GM21367 (cell line): ENCODE measurements at regions not wholly inside any gene's neighbourhood (a gene's known extent, or its start where the extent isn't known, plus 50 kb on each side); places are given as distances from the start of the nearest gene placed in this dataset.

ENCODE experiments used
- ATAC-seq: cut with Tn5 transposase; IDR thresholded peaks from one replicate; pipeline ENCODE4 v1.9.1; 2021; ENCODE audit not compliant: unreplicated experiment

- no peak for ATAC-seq
These were observed 102.4 kb downstream of the EFNB2 start for GRCh38 chr13:106433066-106433465.

DNA sequence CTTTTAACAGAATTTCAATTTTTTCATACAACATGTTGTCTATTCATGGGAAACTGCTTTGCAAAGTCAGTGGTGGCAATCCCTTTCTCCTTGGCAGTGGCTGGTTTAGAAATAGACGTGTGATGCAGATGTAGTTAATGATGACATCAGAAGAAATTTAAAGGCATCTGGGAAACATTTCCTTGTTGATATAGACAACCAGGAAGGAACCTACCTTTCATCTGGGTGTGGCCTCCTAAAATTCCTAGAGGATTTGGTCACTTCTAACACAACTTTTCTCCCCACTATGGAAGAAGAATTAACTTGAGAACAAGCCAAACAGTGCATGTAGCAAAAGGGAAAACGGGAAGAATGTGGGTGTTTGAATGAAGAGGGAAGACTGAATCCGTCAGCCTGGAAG, 102.8 kb downstream of the EFNB2 start:
- no peak for ATAC-seq

- no peak for ATAC-seq
These were observed 108.6 kb downstream of the EFNB2 start for GRCh38 chr13:106426909-106427308.

DNA sequence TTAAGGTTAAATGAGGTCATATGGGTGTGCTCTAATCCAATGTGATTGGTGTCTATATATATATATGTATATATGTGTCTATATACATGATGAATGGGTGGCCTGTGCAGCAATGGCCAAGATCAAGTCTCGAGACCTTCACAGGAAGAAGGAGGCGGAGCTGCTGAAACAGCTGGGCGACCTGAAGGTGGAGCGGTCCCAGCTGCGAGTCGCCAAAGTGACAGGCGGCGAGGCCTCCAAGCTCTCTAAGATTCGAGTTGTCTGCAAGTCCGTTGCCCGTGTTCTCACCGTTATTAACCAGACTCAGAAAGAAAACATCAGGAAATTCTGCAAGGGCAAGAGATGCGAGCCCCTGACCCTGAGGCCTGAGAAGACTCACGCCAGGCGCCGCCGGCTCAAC, 109.8 kb downstream of the EFNB2 start:
- ATAC-seq, result no peak

DNA sequence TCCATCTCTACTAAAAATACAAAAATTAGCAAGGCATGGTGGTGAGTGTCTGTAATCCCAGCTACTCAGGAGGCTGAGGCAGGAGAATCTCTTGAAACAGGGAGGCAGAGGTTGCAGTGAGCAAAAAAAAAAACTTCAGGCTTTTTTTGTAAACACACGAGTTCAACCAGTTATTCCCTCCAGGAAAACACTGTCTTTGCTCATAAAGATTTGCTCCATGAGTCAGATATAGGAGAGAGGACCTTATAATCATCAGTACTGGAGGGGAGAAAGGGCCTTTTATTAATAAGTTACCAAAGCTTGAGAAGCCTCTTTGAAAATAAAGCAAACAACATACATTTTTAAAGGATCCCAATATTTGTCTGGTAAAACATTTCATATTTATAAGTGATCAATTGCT, 110.7 kb downstream of the EFNB2 start:
- no peak for ATAC-seq

- no peak for ATAC-seq
These were observed 111.9 kb downstream of the EFNB2 start for GRCh38 chr13:106423530-106423929.

DNA sequence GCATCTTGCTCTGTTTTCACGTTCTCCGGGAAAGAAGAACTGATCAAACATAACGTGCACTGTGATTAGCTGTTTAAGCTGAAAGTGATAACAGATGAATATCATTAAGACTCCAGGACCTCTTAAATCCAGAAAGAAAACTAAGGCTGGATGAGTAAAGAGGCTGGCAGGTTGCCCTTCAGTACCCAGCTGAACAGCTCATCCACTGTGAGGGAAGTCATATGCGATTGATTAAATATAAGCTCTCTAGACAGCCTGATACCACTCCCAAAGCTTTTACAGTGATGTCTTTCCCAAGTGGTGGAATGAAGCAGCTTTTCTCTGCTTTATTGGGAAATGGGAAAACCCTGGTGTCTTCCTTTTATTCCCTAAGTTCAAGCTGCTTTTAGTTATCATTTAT, 116.9 kb downstream of the EFNB2 start:
- no peak for ATAC-seq

- no peak for ATAC-seq
These were observed 117.9 kb downstream of the EFNB2 start for GRCh38 chr13:106417467-106418110.

DNA sequence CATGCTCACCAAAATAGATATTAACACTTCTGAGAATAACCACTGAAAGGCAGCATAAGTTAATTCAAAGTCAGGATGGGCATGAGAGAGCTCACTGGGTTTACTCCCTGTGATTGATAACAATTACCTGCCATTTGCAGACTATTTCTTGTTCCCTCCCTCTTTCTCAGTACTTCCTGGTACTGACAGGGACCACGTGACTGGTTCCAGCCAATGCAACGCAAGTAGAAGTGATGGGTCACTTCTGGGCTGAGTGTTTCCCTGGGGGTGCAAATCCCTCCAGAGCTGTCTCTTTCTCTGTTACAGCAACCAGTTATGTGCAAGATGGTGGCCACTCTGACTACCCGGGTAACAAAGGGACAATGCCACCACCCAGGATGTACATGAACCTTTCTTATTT, 118.8 kb downstream of the EFNB2 start:
- no peak for ATAC-seq

DNA sequence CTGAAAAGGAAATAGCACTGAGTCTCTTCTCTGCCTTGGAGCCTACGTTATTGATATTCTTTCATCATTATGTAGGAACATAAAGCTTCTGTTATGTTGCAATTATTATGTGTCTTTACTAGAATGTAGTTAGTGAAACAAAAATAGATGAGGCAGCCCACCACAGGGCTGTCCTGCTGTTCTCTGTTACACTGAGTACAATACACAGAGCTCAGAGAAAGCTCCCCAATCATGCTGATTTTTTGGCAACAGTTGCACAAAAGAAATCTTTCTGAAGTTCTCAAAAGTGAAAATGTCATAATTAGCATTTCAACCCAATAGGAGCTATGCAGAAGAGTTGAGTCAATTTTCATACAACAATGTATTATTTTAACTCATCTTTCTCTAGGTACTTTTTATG, 119.5 kb downstream of the EFNB2 start:
- ATAC-seq, result no peak

DNA sequence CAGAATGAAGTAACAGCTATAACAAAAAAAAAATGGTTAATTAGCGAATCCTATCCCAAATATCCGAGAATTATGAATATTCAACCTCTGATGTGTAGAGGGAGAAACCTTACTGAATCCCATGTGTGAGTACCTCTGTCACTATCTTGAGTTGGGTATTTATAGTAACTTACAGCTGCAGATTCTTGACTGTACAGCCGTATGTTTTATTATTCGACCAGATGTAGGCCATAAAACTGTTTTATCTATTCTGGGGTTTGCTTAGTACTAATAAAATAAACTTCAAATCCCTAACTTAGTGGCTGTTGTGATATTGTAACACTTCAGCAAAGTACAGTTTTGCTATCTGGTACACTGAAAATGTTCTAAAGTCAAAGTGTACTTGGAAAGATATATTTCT, 120.0 kb downstream of the EFNB2 start:
- ATAC-seq, result no peak

DNA sequence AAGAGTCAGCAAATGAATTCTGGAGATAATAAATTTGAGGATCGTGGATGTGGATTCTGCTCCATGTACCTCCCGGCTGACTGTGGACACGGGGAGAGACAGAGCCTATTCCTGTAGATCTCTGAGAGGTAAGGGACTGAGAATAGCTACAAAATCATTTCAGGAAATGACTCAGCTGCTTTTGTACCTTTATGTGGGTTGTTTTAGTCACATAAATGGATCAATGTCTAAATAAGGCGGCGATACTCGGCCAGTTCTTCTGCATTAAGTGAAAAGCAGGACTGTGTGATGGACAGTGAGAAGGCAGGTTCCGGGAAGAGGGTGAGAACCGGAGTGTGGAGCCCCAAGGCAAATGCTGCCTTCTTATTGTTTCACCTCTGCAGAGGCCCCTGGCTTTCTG, 128.1 kb downstream of the EFNB2 start:
- ATAC-seq, result no peak

GRCh38 chr13:106405731-106406130, 129.7 kb downstream of the EFNB2 start:
- no peak for ATAC-seq

DNA sequence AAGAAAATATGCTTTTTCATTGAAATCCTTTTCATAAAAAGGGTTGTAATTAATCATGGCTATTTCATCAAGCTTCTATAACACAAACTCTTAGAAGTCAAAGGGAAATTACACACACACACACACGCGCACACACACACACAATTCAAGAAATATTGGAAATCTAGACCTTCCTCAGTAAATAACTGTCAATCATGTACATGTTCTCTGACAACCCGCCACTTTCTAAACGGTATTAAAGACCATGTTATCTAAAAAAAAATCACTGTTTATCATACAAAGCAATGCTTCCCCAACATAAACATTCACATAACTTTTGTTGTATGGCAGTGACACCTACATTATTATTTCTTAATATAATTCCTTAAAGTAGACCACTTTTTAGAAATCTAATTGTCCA, 132.2 kb downstream of the EFNB2 start:
- no peak for ATAC-seq

DNA sequence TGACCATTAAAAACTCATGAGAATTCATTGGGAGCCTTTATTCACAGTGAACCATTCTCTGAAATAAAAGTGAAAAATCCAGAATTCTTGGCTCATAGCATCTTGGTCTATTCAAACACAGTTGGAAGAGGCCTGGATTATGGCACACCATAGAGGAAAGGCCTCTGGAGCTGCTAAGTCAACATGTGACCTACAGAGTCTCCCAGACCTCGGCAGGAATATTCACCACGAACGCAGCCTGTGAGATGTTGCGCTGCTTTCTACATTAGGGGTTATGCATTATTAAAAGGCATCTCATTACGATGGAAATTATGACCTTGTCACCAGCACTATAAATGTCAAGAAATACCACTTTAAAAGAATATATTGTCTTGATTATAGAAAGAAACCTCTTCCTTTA, 132.6 kb downstream of the EFNB2 start:
- no peak for ATAC-seq

GRCh38 chr13:106401081-106401480, 134.4 kb downstream of the EFNB2 start:
- no peak for ATAC-seq

DNA sequence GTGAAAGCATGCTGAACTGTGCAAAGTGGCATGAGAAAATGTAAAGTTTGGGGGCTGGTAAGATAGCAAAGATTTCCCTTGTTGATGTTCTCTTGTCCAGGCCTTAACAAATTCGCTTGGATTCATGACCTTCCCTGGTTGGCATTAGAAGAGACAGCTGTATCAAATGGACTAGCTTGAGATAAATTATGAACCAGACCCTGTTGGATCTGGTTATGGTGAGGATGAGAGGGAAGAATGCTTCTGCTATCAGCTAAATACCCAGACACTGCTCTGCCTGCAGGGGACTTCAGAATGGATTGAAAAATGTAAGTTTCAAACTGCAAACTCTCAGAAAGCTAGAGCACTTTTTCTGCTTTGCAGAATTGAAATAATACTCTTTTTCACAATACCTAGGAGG, 135.2 kb downstream of the EFNB2 start:
- no peak for ATAC-seq

- no peak for ATAC-seq
These were observed 137.2 kb downstream of the EFNB2 start for GRCh38 chr13:106398289-106398688.

DNA sequence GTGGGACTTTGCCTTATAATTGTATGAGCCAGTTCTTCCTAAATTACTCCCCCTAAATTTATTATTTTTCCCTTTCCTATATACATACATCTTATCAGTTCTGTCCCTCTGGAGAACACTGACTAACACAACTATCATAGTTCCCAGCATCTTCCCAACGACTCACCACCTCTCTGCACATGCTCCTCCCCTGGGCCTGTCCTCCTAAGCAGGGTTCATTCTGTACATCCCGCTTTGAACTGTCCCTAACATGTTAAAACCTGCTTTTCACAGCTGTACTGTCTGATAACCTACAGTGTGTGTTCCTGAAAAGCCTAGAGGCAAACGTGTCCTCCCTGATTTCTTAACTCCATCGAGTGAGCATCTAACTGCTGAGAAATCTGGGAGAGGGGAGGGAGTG, 141.7 kb downstream of the EFNB2 start:
- no peak for ATAC-seq

DNA sequence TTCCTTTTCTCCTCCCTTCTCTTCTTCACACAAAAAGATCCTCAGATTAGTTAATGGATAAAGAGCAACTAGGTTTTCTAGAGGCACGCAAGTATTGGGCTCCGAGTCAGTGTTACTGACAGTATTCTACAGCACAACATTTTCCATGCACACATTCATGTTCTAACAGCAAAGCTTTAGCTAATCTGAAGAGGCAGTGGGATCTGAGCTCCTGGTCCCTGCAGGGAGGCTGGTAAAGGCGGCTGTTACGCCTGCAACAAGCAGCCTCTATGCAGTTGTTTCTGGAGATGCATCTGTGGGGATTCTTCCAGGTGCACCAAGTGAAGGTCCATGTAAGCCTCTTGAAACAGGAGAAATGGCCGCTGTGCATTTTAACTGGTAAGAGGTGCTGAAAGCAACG, 143.8 kb downstream of the EFNB2 start:
- no peak for ATAC-seq

DNA sequence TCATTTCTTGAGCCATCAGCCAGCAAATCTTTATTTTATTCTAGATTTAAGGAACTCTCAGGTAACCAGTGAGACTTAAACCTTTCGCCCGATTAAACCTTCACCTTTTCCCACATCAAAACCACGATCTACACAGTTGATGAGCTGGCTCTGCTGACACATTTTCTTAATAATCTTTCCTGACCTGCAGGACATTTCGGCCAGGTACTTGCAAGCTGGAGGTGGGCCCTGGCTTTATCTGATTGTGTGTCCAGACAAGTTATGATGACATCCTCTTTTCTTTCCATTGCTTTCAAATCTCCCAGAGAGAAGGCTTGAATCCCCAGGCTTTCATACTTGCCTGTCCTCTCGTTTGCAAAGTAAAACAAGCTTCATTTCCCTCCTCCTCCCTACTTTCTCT, 144.2 kb downstream of the EFNB2 start:
- ATAC-seq, result no peak

- no peak for ATAC-seq
These were observed 145.1 kb downstream of the EFNB2 start for GRCh38 chr13:106390367-106390766.

DNA sequence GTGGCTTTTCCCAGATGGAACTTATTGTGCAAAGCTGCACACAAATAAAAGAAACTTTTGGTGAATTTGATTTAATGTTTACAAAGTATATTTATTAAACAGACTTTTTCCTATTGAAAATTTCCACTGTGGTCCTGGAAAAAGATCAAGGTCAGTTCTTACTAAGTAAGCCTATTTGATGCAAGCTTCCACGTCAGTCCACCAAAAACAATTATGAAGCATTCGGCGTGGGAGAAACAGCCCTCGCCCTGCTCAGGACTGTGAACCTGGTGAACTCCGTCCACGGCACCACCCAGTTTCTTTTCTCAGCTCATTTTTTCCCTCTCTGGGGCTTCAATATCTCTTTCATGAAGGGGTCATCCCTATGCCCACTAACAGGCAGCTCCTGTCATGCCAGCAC, 149.8 kb downstream of the EFNB2 start:
- ATAC-seq, result no peak

DNA sequence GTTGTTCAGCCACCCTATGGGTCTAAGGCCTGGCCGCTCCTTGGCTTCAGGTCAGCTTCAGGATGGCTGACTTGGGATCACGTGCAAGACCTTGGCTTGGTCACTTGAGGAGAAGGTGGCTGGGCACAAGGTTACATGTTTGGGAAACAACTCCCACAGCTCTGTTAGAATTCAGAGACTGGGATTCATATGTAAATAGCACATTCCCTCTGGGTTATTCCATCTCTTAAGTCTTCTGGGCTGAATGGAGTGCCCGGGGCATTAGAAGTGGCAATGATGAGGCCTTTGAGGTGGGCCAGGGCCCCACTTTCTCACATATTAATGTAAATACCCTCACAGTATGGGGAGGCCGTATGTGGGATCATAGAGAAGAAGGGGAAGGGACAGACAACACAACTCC, 150.9 kb downstream of the EFNB2 start:
- ATAC-seq, result no peak
